HEK293T (cell line): ENCODE measurements at regions not wholly inside any gene's neighbourhood (a gene's known extent, or its start where the extent isn't known, plus 50 kb on each side); places are given as distances from the start of the nearest gene placed in this dataset.

Experiments used
- CTCF ChIA-PET: fragments of 350-600 bp; formaldehyde crosslinking; extraction: SDS; loops from one replicate; lab custom pipeline; 2021; ENCODE audit warnings: antibody characterized with exemption, inconsistent platforms; lab: Yijun Ruan, JAX
- POLR2A ChIA-PET: fragments of 350-600 bp; formaldehyde crosslinking; extraction: SDS; loops from one replicate; lab custom pipeline; 2020; ENCODE audit warnings: antibody characterized with exemption, inconsistent platforms; lab: Yijun Ruan, JAX
- DNase-seq: peaks from one replicate; pipeline ENCODE4 v3.0.0; 2012; ENCODE audit warnings: mixed read lengths; ENCODE audit errors: extremely low spot score
- ARNT ChIP-seq: fragments of 450-650 bp; IDR thresholded peaks from 2 replicates; pipeline ENCODE4 v1.6.1; 2017; ENCODE audit warnings: mild to moderate bottlenecking
- BHLHE40 ChIP-seq: fragments of 450-650 bp; IDR thresholded peaks from 2 replicates; pipeline ENCODE4 v1.6.1; 2016; ENCODE audit warnings: mild to moderate bottlenecking, moderate library complexity, borderline replicate concordance
- CTBP1 ChIP-seq: fragments of 450-650 bp; IDR thresholded peaks from 2 replicates; pipeline ENCODE4 v1.6.1; 2016; ENCODE audit warnings: borderline replicate concordance
- ELF4 ChIP-seq: fragments of 450-650 bp; IDR thresholded peaks from 2 replicates; pipeline ENCODE4 v1.6.1; 2017; ENCODE audit warnings: antibody characterized with exemption
- FOXA1 ChIP-seq: fragments of 450-650 bp; IDR thresholded peaks from 2 replicates; pipeline ENCODE4 v1.6.1; 2016; ENCODE audit warnings: mild to moderate bottlenecking
- FOXK2 ChIP-seq: fragments of 450-650 bp; IDR thresholded peaks from 2 replicates; pipeline ENCODE4 v1.6.1; 2016; ENCODE audit warnings: mild to moderate bottlenecking
- FOXM1 ChIP-seq: fragments of 450-650 bp; IDR thresholded peaks from 2 replicates; pipeline ENCODE4 v1.6.1; 2017; ENCODE audit warnings: mild to moderate bottlenecking, borderline replicate concordance
- HDGF ChIP-seq: fragments of 450-650 bp; IDR thresholded peaks from 2 replicates; pipeline ENCODE4 v1.6.1; 2017; ENCODE audit warnings: antibody characterized with exemption, borderline replicate concordance
- L3MBTL2 ChIP-seq: fragments of 450-650 bp; conservative IDR thresholded peaks from 2 replicates; pipeline ENCODE4 v1.6.1; 2016; ENCODE audit warnings: mild to moderate bottlenecking
- LEF1 ChIP-seq: fragments of 450-650 bp; IDR thresholded peaks from 2 replicates; pipeline ENCODE4 v1.6.1; 2017; ENCODE audit warnings: mild to moderate bottlenecking, borderline replicate concordance
- NFRKB ChIP-seq: fragments of 450-650 bp; IDR thresholded peaks from 2 replicates; pipeline ENCODE4 v1.6.1; 2016; ENCODE audit warnings: mild to moderate bottlenecking, moderate library complexity
- SP1 ChIP-seq: fragments of 450-650 bp; IDR thresholded peaks from 2 replicates; pipeline ENCODE4 v1.6.1; 2017
- SUZ12 ChIP-seq: fragments of 450-650 bp; IDR thresholded peaks from 2 replicates; pipeline ENCODE4 v1.6.1; 2016; ENCODE audit warnings: mild to moderate bottlenecking
- TARDBP ChIP-seq: fragments of 450-650 bp; IDR thresholded peaks from 2 replicates; pipeline ENCODE4 v1.6.1; 2016
- ZNF384 ChIP-seq: fragments of 450-650 bp; IDR thresholded peaks from 2 replicates; pipeline ENCODE4 v1.6.1; 2016
- TF ChIP-seq, protein P1 (sequence below): fragments of 450-650 bp; IDR thresholded peaks from 2 replicates; pipeline ENCODE4 v1.6.1; 2016

- DNase-seq: no peak
- TF ChIP-seq FOXM1 (no peak), FOXA1 (no peak)
- TF ChIP-seq, protein P1, sequence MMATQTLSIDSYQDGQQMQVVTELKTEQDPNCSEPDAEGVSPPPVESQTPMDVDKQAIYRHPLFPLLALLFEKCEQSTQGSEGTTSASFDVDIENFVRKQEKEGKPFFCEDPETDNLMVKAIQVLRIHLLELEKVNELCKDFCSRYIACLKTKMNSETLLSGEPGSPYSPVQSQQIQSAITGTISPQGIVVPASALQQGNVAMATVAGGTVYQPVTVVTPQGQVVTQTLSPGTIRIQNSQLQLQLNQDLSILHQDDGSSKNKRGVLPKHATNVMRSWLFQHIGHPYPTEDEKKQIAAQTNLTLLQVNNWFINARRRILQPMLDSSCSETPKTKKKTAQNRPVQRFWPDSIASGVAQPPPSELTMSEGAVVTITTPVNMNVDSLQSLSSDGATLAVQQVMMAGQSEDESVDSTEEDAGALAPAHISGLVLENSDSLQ: peak; percentile 59
- ChIA-PET POLR2A (interaction anchor here (1.4 kb wide), 1 partner anchor 24 kb away, joined by 3 read pairs; no protein-coding TSS in a partner anchor), CTCF (interaction anchor here (0.7 to 1.9 kb wide), 2 partner anchors 8 to 410 kb away, joined by 3 to 5 read pairs; no protein-coding TSS in a partner anchor)
Measured at GRCh38 chr5:158285698-158286097, 426.8 kb upstream of the CLINT1 start.

DNA sequence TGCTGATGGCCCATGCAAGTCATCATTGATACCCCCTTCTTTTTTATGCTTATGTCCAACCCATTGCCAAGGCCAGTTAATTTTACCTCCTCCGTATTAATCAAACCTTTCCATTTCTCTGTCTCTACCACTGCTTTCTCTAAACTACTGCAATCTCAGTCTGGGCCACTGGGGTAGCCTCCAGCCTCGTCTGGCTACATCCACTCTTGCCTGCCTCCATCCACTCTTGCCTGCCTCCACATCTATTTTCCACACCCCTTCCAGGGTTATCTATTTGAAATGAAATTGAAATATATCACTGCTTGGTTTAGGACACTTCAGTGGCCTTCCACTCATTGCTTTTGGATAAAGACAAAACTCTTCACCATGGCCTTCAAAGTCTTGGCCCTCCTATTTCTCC lies 425.3 kb upstream of the CLINT1 start:
- ChIA-PET CTCF (no interaction called here), POLR2A (no interaction called here)
- no peak for DNase-seq
- TF ChIP-seq CTBP1 (no peak), SP1 (no peak), BHLHE40 (no peak), FOXK2 (no peak), FOXA1 (no peak), NFRKB (no peak), ELF4 (no peak), LEF1 (no peak), ZNF384 (no peak)
- TF ChIP-seq, protein P1: no peak

DNA sequence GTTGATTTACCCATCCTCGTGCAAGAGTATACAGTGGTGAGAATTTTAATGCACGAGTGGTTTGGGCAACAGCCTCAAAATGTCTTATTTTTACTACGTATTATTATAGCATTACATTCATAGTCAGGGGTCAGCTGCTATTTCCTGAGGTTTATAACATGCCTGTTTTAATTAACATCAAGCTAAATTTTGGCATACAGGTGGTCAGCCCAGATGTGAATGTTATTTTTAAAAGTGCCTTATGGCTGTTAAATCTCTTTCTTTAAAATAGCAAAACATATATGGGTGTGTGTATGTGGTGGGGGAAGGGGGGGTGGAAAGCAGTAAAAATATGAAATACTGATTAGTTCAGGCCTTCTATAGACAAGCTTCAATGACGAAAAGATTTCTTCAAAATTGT lies 424.5 kb upstream of the CLINT1 start:
- TF ChIP-seq BHLHE40: no peak

GRCh38 chr5:158278216-158278925 lies 419.4 kb upstream of the CLINT1 start:
- TF ChIP-seq NFRKB (no peak), SUZ12 (no peak), FOXA1 (no peak), ARNT (no peak), BHLHE40 (no peak), CTBP1 (no peak), TARDBP (no peak), FOXM1 (no peak), L3MBTL2 (no peak), ZNF384 (no peak), LEF1 (no peak), HDGF (no peak), ELF4 (no peak), SP1 (no peak)
- TF ChIP-seq, protein P1: no peak
- no peak for DNase-seq
- ChIA-PET CTCF (interaction anchor here (1.4 to 1.7 kb wide), 3 partner anchors 8 to 104 kb away, joined by 3 to 5 read pairs (median 4); no protein-coding TSS in a partner anchor), POLR2A (interaction anchor here (0.9 kb wide), 1 partner anchor 8 kb away, joined by 3 read pairs; no protein-coding TSS in a partner anchor)

More for the DNA sequence above, 424.5 kb upstream of the CLINT1 start:
- POLR2A ChIA-PET: no interaction called here
- CTCF ChIA-PET: no interaction called here
- DNase-seq: no peak

DNA sequence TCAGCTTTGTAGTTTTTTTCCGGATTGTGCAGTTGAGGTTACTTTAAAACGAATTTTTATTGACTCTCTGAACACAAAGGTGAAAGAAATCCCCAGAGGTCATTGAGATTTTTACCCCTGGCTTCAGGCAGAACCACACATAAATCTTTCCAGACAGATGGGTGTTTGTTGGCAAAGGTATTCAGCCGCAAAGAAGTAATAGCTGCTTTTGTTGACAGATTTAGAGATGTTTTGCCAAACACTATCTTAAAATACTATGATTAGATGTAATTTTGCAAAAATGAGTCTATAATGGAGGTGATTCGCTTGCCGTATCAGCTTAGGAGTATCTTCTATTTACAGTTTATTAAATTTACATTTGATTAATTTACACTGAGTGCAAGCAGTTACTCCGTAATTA lies 418.3 kb upstream of the CLINT1 start:
- TF ChIP-seq ZNF384: no peak
- TF ChIP-seq, protein P1: peak; percentile 85
- DNase-seq: no peak
- CTCF ChIA-PET: interaction anchor here (0.7 to 1.7 kb wide), 4 partner anchors 9 to 115 kb away, joined by 3 to 5 read pairs (median 4); no protein-coding TSS in a partner anchor
- POLR2A ChIA-PET: no interaction called here

GRCh38 chr5:158276692-158277091 lies 417.7 kb upstream of the CLINT1 start:
- TF ChIP-seq TARDBP (no peak), FOXK2 (no peak), SUZ12 (no peak), BHLHE40 (no peak), FOXA1 (no peak), FOXM1 (no peak), ELF4 (no peak), L3MBTL2 (no peak), HDGF (no peak), LEF1 (no peak), ARNT (no peak), ZNF384 (no peak), SP1 (no peak), NFRKB (no peak), CTBP1 (no peak)
- TF ChIP-seq, protein P1: no peak
- DNase-seq: no peak
- POLR2A ChIA-PET: no interaction called here
- CTCF ChIA-PET: interaction anchor here (1.4 to 1.7 kb wide), 3 partner anchors 9 to 102 kb away, joined by 3 to 5 read pairs (median 4); no protein-coding TSS in a partner anchor
